GM23248 (cell line): ENCODE measurements at regions not wholly inside any gene's neighbourhood (a gene's known extent, or its start where the extent isn't known, plus 50 kb on each side); places are given as distances from the start of the nearest gene placed in this dataset.

Source experiments
- DNase-seq: peaks from one replicate; pipeline ENCODE4 v3.0.0-alpha.2; 2015
- H2AFZ ChIP-seq: fragments of 200-600 bp; sonication (generic); 2 replicates; pipeline ENCODE4 v1.6.1; 2016; ENCODE audit warnings: antibody characterized with exemption
- H3F3A ChIP-seq: fragments of 200-600 bp; sonication (generic); 2 replicates; pipeline ENCODE4 v1.6.1; 2016; ENCODE audit warnings: mild to moderate bottlenecking, antibody characterized with exemption, mixed run types; ENCODE audit not compliant: insufficient read depth
- H3K27ac ChIP-seq: fragments of 200-600 bp; sonication (generic); 2 replicates; pipeline ENCODE4 v1.5.1; 2016; ENCODE audit warnings: mild to moderate bottlenecking
- H3K27me3 ChIP-seq: fragments of 200-600 bp; sonication (generic); replicated peaks from 2 replicates; pipeline ENCODE4 v1.6.1; 2016; ENCODE audit warnings: mild to moderate bottlenecking; ENCODE audit not compliant: insufficient read depth
- H3K36me3 ChIP-seq: fragments of 200-600 bp; sonication (generic); 2 replicates; pipeline ENCODE4 v1.6.1; 2016; ENCODE audit warnings: low read depth, mild to moderate bottlenecking
- H3K4me1 ChIP-seq: fragments of 200-600 bp; sonication (generic); 2 replicates; pipeline ENCODE4 v1.6.1; 2016; ENCODE audit warnings: mild to moderate bottlenecking; ENCODE audit not compliant: insufficient read depth
- H3K4me2 ChIP-seq: fragments of 200-600 bp; sonication (generic); one replicate; pipeline ENCODE4 v1.6.1; 2016; ENCODE audit warnings: mild to moderate bottlenecking; ENCODE audit not compliant: unreplicated experiment
- H3K4me3 ChIP-seq: fragments of 200-600 bp; sonication (generic); 2 replicates; pipeline ENCODE4 v1.5.1; 2016; ENCODE audit warnings: mild to moderate bottlenecking
- H3K79me2 ChIP-seq: fragments of 200-600 bp; sonication (generic); 2 replicates; pipeline ENCODE4 v1.6.1; 2016; ENCODE audit warnings: mild to moderate bottlenecking; ENCODE audit not compliant: insufficient read depth
- H3K9ac ChIP-seq: fragments of 200-600 bp; sonication (generic); 2 replicates; pipeline ENCODE4 v1.6.1; 2016; ENCODE audit warnings: mild to moderate bottlenecking
- H3K9me2 ChIP-seq: fragments of 200-600 bp; sonication (generic); 2 replicates; pipeline ENCODE4 v1.6.1; 2016; ENCODE audit warnings: mixed run types, mild to moderate bottlenecking, moderate library complexity; ENCODE audit not compliant: insufficient read depth
- H3K9me3 ChIP-seq: fragments of 200-600 bp; sonication (generic); one replicate; pipeline ENCODE4 v1.6.1; 2017; ENCODE audit warnings: low read depth
- H4K20me1 ChIP-seq: fragments of 200-600 bp; sonication (generic); 2 replicates; pipeline ENCODE4 v1.6.0; 2016; ENCODE audit not compliant: insufficient read depth
- EZH2 ChIP-seq: fragments of 200-600 bp; sonication (generic); IDR thresholded peaks from 2 replicates; pipeline ENCODE4 v1.6.1; 2018; ENCODE audit warnings: antibody characterized with exemption, mild to moderate bottlenecking; ENCODE audit not compliant: insufficient read depth, poor library complexity, severe bottlenecking
- EZH2phosphoT487 ChIP-seq: fragments of 200-600 bp; sonication (generic); IDR thresholded peaks from 2 replicates; pipeline ENCODE4 v1.6.1; 2018; ENCODE audit warnings: antibody characterized with exemption, moderate library complexity, mild to moderate bottlenecking, low read depth; ENCODE audit not compliant: insufficient read depth
- WGBS, 2 experiments: methylation state at CpG; one replicate each; pipeline ENCODE4 v1.1.6; 2015 to 2017; ENCODE audit warnings: low lambda C conversion rate in 2 of 2, low coverage in 1 of 2; ENCODE audit errors: missing lambda C conversion rate in 2 of 2; 5-methylcytosine and 5-hydroxymethylcytosine counted together
- in situ Hi-C: fragments of 300-500 bp; cut with MboI; formaldehyde crosslinking; loops from 2 replicates; pipeline ENCODE4 v1.15.0; 2020

DNA sequence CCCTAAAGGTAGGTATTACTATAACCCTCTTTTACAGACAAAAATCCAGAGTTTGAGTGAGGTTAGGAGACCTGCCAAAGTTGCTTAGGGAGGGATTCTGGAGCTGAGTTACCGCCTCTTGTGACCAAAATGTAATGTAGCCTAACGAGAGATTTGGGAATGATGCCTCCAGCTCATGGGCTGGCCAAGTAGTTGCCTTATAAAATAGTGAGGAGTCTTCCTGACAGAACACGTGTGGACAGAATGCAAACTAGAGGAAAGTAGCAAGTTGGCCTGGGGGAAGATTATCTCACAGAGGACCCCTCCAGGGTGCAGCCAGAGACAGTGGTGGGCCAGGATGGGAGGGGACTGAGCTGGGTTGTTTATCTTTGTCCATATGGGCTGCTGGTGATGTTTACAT is 543.7 kb upstream of the CDH11 start:
- no peaks in the 10 kb centered on the region for H3K36me3 ChIP-seq
- no peak overlapping the region for H2AFZ ChIP-seq
- in situ Hi-C loops: no loop called here
- no peak overlapping the region for H3K27ac ChIP-seq
- no peaks in the 10 kb centered on the region for H3K27me3 ChIP-seq
- no peaks in the 10 kb centered on the region for H3K79me2 ChIP-seq
- no peaks in the 10 kb centered on the region for H4K20me1 ChIP-seq
- no peak for TF ChIP-seq EZH2phosphoT487
- WGBS, 2 experiments: 52 to 59% methylated on average over 3 of the region's 3 CpGs
- no peak overlapping the region for H3K4me2 ChIP-seq
- no peak for DNase-seq
- no peak overlapping the region for H3K9ac ChIP-seq
- H3K4me1 ChIP-seq: peaks cover 3% of the 10 kb centered on the region; the same call in 1 of the 2 replicates
- no peaks in the 10 kb centered on the region for H3K9me3 ChIP-seq
- no peaks in the 10 kb centered on the region for H3K9me2 ChIP-seq
- H3K4me3 ChIP-seq: no peak overlapping the region
- 0 out of 2 replicates have a peak, but pooled peaks cover 4% of the 10 kb centered on the region for H3F3A ChIP-seq

GRCh38 chr16:65663774-65664173 is 541.9 kb upstream of the CDH11 start:
- no peak for TF ChIP-seq EZH2phosphoT487
- TF ChIP-seq EZH2: no peak
- Histone ChIP-seq H3K9me2 (no peaks in the 10 kb centered on the region), H3K9me3 (no peaks in the 10 kb centered on the region), H3K4me3 (no peak overlapping the region), H3K79me2 (no peaks in the 10 kb centered on the region), H3K36me3 (no peaks in the 10 kb centered on the region), H3K27me3 (no peaks in the 10 kb centered on the region), H2AFZ (no peak overlapping the region), H3F3A (peaks cover 18% of the 10 kb centered on the region), H3K4me2 (no peak overlapping the region), H3K4me1 (peaks cover 19% of the 10 kb centered on the region), H4K20me1 (no peaks in the 10 kb centered on the region), H3K27ac (no peak overlapping the region), H3K9ac (no peak overlapping the region)
- DNase-seq: no peak
- WGBS, 2 experiments: 88 to 95% methylated on average over 3 of the region's 3 CpGs
- in situ Hi-C loops: no loop called here

DNA sequence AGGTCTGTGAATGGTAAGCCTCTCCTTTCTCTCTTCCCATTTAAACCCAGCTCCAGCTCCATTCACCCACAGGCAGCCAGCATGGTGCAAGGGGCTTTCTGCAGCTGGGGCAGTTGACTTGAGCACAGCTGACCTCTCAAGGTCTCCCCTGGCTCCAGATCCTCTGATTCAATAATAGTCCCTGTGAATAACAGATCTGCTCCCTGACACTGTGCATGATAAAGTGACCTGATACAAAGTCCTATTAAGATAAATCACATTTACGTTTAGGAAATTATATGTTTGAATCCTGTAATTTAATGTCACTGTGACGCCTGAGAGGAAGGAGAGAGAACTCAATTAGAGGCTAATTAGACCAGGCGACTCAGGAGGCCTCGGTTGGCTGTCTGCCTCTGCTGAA is 540.4 kb upstream of the CDH11 start:
- no peaks in the 10 kb centered on the region for H3K36me3 ChIP-seq
- no peak overlapping the region for H3K27ac ChIP-seq
- TF ChIP-seq EZH2phosphoT487: no peak
- no peak for TF ChIP-seq EZH2
- H3K4me1 ChIP-seq: peaks cover 32% of the 10 kb centered on the region
- no peak overlapping the region for H3K4me3 ChIP-seq
- H3K9ac ChIP-seq: no peak overlapping the region
- no peaks in the 10 kb centered on the region for H3K79me2 ChIP-seq
- H3K9me3 ChIP-seq: no peaks in the 10 kb centered on the region
- no peaks in the 10 kb centered on the region for H3K9me2 ChIP-seq
- in situ Hi-C loops: no loop called here
- H3K4me2 ChIP-seq: no peak overlapping the region
- no peak for DNase-seq
- no peaks in the 10 kb centered on the region for H4K20me1 ChIP-seq
- H3K27me3 ChIP-seq: no peaks in the 10 kb centered on the region
- H3F3A ChIP-seq: peaks cover 33% of the 10 kb centered on the region
- WGBS, 2 experiments: 92 to 94% methylated on average over 4 of the region's 4 CpGs
- H2AFZ ChIP-seq: no peak overlapping the region

GRCh38 chr16:65661558-65661957 is 539.7 kb upstream of the CDH11 start:
- Histone ChIP-seq H2AFZ (no peak overlapping the region), H4K20me1 (no peaks in the 10 kb centered on the region), H3K79me2 (no peaks in the 10 kb centered on the region), H3F3A (peaks cover 35% of the 10 kb centered on the region), H3K4me1 (peaks cover 32% of the 10 kb centered on the region), H3K27me3 (no peaks in the 10 kb centered on the region), H3K4me3 (no peak overlapping the region), H3K9me2 (no peaks in the 10 kb centered on the region), H3K9ac (no peak overlapping the region), H3K9me3 (no peaks in the 10 kb centered on the region), H3K36me3 (no peaks in the 10 kb centered on the region), H3K4me2 (no peak overlapping the region), H3K27ac (no peak overlapping the region)
- in situ Hi-C loops: no loop called here
- no peak for DNase-seq
- 86 to 87% methylated on average over 5 of the region's 5 CpGs for WGBS, 2 experiments
- TF ChIP-seq EZH2phosphoT487 (no peak), EZH2 (no peak)

GRCh38 chr16:65660390-65660789 is 538.5 kb upstream of the CDH11 start:
- no peaks in the 10 kb centered on the region for H3K36me3 ChIP-seq
- H3K4me3 ChIP-seq: no peak overlapping the region
- H3K27me3 ChIP-seq: no peaks in the 10 kb centered on the region
- H3F3A ChIP-seq: peaks cover 35% of the 10 kb centered on the region
- H3K9ac ChIP-seq: no peak overlapping the region
- no peaks in the 10 kb centered on the region for H4K20me1 ChIP-seq
- TF ChIP-seq EZH2phosphoT487: no peak
- TF ChIP-seq EZH2: no peak
- no peak overlapping the region for H2AFZ ChIP-seq
- H3K4me2 ChIP-seq: peak overlapping the region; percentile 50
- in situ Hi-C loops: no loop called here
- peak; percentile 98 for DNase-seq
- H3K9me2 ChIP-seq: no peaks in the 10 kb centered on the region
- no peaks in the 10 kb centered on the region for H3K79me2 ChIP-seq
- H3K4me1 ChIP-seq: peaks cover 32% of the 10 kb centered on the region
- no peak overlapping the region for H3K27ac ChIP-seq
- WGBS, 2 experiments: 6 to 14% methylated on average over 5 of the region's 5 CpGs
- no peaks in the 10 kb centered on the region for H3K9me3 ChIP-seq
